ENCODE measurements at regions not wholly inside any gene's neighbourhood (a gene's known extent, or its start where the extent isn't known, plus 50 kb on each side); places are given as distances from the start of the nearest gene placed in this dataset.

GRCh38 chr3:139778682-139779233 lies 101.0 kb upstream of the NMNAT3 start:
- no peak for DNase-seq

GRCh38 chr3:139774560-139775302 lies 97.0 kb upstream of the NMNAT3 start:
- DNase-seq, result no peak

GRCh38 chr3:139772539-139773500 lies 95.0 kb upstream of the NMNAT3 start:
- no peak for DNase-seq

GRCh38 chr3:139771331-139771730 lies 93.6 kb upstream of the NMNAT3 start:
- DNase-seq, result no peak

GRCh38 chr3:139770577-139770976 lies 92.8 kb upstream of the NMNAT3 start:
- DNase-seq, result no peak

- no peak for DNase-seq
These were observed 92.0 kb upstream of the NMNAT3 start for GRCh38 chr3:139769796-139770195.

- DNase-seq, result no peak
These were observed 87.2 kb upstream of the NMNAT3 start for GRCh38 chr3:139764936-139765335.

- DNase-seq, result no peak
These were observed 86.5 kb upstream of the NMNAT3 start for GRCh38 chr3:139764069-139764905.

GRCh38 chr3:139762302-139762701 lies 84.5 kb upstream of the NMNAT3 start:
- no peak for DNase-seq

- no peak for DNase-seq
These were observed 81.7 kb upstream of the NMNAT3 start for GRCh38 chr3:139759470-139759869.

- DNase-seq, result no peak
These were observed 81.0 kb upstream of the NMNAT3 start for GRCh38 chr3:139758654-139759291.

- DNase-seq, result no peak
These were observed 79.8 kb upstream of the NMNAT3 start for GRCh38 chr3:139757448-139758030.

GRCh38 chr3:139756529-139757103 lies 78.8 kb upstream of the NMNAT3 start:
- no peak for DNase-seq

- no peak for DNase-seq
These were observed 77.8 kb upstream of the NMNAT3 start for GRCh38 chr3:139755551-139755950.

GRCh38 chr3:139751789-139752188 lies 74.0 kb upstream of the NMNAT3 start:
- DNase-seq, result no peak

GRCh38 chr3:139746481-139746880 lies 68.7 kb upstream of the NMNAT3 start:
- DNase-seq, result no peak

GRCh38 chr3:139745831-139746230 lies 68.1 kb upstream of the NMNAT3 start:
- no peak for DNase-seq

- no peak for DNase-seq
These were observed 60.9 kb upstream of the NMNAT3 start for GRCh38 chr3:139738697-139739096.

- DNase-seq, result no peak
These were observed 60.0 kb upstream of the NMNAT3 start for GRCh38 chr3:139737682-139738361.

GRCh38 chr3:139735191-139735590 lies 57.4 kb upstream of the NMNAT3 start:
- no peak for DNase-seq

GRCh38 chr3:139732729-139733128 lies 55.0 kb upstream of the NMNAT3 start:
- DNase-seq, result no peak
